AG09319 (cell line): ENCODE measurements at regions not wholly inside any gene's neighbourhood (a gene's known extent, or its start where the extent isn't known, plus 50 kb on each side); places are given as distances from the start of the nearest gene placed in this dataset.

Experiments
- DNase-seq: peaks from one replicate; pipeline ENCODE4 v3.0.0-alpha.2; 2010; ENCODE audit warnings: low read depth; ENCODE audit errors: extremely low read depth
- TF ChIP-seq, protein P1 (sequence below): IDR thresholded peaks from 2 replicates; pipeline ENCODE4 v1.5.1; 2011; ENCODE audit warnings: low read depth, mild to moderate bottlenecking, inconsistent platforms, low read length, moderate library complexity

DNA sequence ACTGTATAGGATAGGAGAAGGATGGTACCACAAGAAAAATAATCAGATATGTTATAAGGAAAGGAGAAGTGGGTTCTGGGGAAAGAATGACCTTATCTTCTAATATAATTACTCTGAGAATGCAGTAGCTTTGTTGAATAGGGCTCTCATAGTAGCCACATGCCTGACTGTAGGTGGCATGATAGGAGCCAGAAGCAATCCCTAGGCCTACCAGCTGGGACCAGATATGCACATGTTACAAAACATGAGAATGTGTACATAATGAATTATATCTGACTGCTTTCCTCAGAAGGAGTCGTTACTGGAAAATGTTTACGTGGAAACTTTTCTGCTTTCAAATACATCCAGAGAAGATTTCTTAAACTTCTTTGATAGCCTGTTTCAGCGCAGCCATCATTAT, 53.2 kb upstream of the FAM3C start:
- no peak for DNase-seq
- TF ChIP-seq, protein P1, sequence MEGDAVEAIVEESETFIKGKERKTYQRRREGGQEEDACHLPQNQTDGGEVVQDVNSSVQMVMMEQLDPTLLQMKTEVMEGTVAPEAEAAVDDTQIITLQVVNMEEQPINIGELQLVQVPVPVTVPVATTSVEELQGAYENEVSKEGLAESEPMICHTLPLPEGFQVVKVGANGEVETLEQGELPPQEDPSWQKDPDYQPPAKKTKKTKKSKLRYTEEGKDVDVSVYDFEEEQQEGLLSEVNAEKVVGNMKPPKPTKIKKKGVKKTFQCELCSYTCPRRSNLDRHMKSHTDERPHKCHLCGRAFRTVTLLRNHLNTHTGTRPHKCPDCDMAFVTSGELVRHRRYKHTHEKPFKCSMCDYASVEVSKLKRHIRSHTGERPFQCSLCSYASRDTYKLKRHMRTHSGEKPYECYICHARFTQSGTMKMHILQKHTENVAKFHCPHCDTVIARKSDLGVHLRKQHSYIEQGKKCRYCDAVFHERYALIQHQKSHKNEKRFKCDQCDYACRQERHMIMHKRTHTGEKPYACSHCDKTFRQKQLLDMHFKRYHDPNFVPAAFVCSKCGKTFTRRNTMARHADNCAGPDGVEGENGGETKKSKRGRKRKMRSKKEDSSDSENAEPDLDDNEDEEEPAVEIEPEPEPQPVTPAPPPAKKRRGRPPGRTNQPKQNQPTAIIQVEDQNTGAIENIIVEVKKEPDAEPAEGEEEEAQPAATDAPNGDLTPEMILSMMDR, result no peak

DNA sequence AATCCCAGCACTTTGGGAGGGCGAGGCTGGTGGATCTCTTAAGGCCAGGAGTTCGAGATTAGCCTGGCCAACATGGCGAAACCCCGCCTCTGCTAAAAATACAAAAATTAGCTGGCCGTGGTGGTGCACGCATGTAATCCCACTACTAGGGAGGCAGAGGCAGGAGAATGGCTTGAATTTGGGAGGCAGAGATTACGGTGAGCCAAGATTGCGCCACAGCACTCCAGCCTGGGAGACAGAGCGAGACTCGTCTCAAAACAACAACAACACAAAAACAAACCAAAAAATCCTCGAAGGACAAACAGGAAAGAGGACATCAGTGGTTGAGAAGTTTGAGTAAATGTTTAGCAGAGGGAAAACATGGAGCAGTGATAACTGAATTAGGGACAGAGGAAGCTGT, 52.3 kb upstream of the FAM3C start:
- TF ChIP-seq, protein P1, result no peak
- no peak for DNase-seq

DNA sequence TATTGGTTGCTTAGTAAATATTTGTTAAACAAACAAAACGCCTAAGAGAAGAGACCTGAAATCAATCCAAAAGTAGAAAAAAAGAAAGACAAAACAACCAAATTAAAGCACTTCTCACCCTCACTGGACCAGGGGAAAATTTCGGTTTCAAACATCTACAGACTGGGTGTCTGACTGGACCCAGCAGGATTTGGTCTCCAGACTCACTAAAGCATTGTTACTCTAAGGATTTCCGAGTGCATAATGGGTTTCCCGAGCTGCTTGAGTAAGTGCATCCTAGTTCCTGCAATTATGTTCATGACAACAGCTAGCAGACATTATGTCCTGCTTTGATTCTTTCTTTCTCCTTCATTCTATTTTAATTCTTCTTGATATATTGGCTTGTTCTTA, 51.8 kb upstream of the FAM3C start:
- DNase-seq, result no peak
- TF ChIP-seq, protein P1, result no peak

DNA sequence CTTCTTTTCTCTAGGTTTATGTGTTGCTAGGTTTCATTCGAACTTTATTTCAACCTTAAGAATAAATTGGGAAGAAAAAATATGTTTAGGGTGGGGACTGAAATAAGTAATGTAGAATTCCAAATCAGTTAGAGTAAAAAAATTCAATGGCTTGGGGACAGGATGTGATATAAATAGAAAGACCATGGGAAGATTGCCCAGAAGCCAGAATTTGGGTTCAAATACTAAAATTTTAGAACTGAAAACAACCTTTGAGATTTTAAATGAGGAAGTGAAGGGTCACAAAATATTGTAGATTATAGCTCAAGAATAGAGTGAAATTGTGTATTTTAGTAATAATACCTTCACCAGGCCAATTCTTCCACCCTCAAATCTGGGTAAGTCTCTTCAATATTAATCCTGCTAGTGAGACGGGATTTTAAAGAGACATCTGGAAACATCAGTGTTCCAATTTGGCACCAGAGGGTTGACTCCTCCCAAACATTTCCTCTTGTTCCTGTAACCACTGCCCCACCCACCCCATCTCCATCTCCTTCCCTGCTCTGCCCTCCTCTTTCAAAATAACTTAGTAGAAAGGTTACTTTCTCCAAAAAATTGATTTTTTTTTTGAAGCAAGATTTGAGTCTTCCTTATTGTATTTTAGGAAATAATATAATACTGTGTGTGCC, 51.3 kb upstream of the FAM3C start:
- TF ChIP-seq, protein P1, result no peak
- DNase-seq, result no peak

DNA sequence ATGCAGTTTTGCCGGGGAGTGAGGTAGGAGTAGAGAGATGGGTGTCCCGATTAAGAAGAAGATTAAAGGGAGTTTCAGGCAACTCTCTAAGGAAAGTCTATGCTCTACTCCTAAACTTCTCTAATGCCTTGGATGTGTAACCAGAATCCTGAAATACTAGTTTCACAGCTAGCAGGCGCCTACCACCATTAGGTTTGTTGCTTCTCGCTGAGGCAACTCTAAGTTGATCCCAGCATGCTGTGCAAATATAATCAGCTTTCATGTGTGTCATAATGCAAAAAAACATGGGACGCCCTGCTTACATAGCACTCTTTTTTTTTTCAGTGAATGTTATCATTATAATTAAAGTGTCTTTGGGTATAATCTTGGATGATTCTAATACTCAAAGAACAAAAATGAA, 50.4 kb upstream of the FAM3C start:
- TF ChIP-seq, protein P1, result no peak
- no peak for DNase-seq
